HG02759 (cell line): ENCODE measurements at regions not wholly inside any gene's neighbourhood (a gene's known extent, or its start where the extent isn't known, plus 50 kb on each side); places are given as distances from the start of the nearest gene placed in this dataset.
"Not testable (repeated sequence)": the region's sequence is repeated elsewhere in the genome, so short reads cannot be mapped to it uniquely, and the experiment has no call there.

Experiments used
- ATAC-seq: cut with Tn5 transposase; IDR thresholded peaks from one replicate; pipeline ENCODE4 v1.9.1; 2021; ENCODE audit warnings: mild to moderate bottlenecking, moderate library complexity; ENCODE audit not compliant: unreplicated experiment

GRCh38 chr3:118801899-118802298 lies 232.7 kb downstream of the IGSF11 start:
- ATAC-seq: no peak

GRCh38 chr3:118802325-118803095 lies 232.1 kb downstream of the IGSF11 start:
- ATAC-seq: no peak

GRCh38 chr3:118803096-118803476 lies 231.6 kb downstream of the IGSF11 start:
- ATAC-seq: no peak

GRCh38 chr3:118805007-118805406 lies 229.6 kb downstream of the IGSF11 start:
- no peak for ATAC-seq

GRCh38 chr3:118806423-118806822 lies 228.2 kb downstream of the IGSF11 start:
- ATAC-seq: no peak

GRCh38 chr3:118807349-118807748 lies 227.3 kb downstream of the IGSF11 start:
- not testable (repeated sequence) for ATAC-seq

GRCh38 chr3:118808723-118809122 lies 225.9 kb downstream of the IGSF11 start:
- no peak for ATAC-seq

GRCh38 chr3:118809696-118810498 lies 224.7 kb downstream of the IGSF11 start:
- ATAC-seq: peak; percentile 57

- peak; percentile 12 for ATAC-seq
Measured at GRCh38 chr3:118810499-118811035, 224.1 kb downstream of the IGSF11 start.

GRCh38 chr3:118811236-118811732 lies 223.4 kb downstream of the IGSF11 start:
- no peak for ATAC-seq

- ATAC-seq: peak; percentile 40
Measured at GRCh38 chr3:118813472-118813871, 221.2 kb downstream of the IGSF11 start.

GRCh38 chr3:118817748-118818165 lies 216.9 kb downstream of the IGSF11 start:
- ATAC-seq: peak; percentile 69

- no peak for ATAC-seq
Measured at GRCh38 chr3:118818386-118818785, 216.3 kb downstream of the IGSF11 start.

GRCh38 chr3:118823626-118824025 lies 211.0 kb downstream of the IGSF11 start:
- no peak for ATAC-seq

- no peak for ATAC-seq
Measured at GRCh38 chr3:118827446-118827845, 207.2 kb downstream of the IGSF11 start.

- ATAC-seq: no peak
Measured at GRCh38 chr3:118828351-118828750, 206.3 kb downstream of the IGSF11 start.

- no peak for ATAC-seq
Measured at GRCh38 chr3:118833075-118833474, 201.6 kb downstream of the IGSF11 start.

- ATAC-seq: no peak
Measured at GRCh38 chr3:118838871-118839270, 195.8 kb downstream of the IGSF11 start.

- no peak for ATAC-seq
Measured at GRCh38 chr3:118842147-118842863, 192.3 kb downstream of the IGSF11 start.

GRCh38 chr3:118846176-118846575 lies 188.5 kb downstream of the IGSF11 start:
- no peak for ATAC-seq
